GM21529 (cell line): ENCODE measurements at regions not wholly inside any gene's neighbourhood (a gene's known extent, or its start where the extent isn't known, plus 50 kb on each side); places are given as distances from the start of the nearest gene placed in this dataset.
A peak's percentile ranks its signal among the peaks of the same experiment; 100 is the strongest.
"Not testable (repeated sequence)": the region's sequence is repeated elsewhere in the genome, so short reads cannot be mapped to it uniquely, and the experiment has no call there.

Source experiments
- ATAC-seq: cut with Tn5 transposase; IDR thresholded peaks from one replicate; pipeline ENCODE4 v1.9.1; 2021; ENCODE audit not compliant: unreplicated experiment

DNA sequence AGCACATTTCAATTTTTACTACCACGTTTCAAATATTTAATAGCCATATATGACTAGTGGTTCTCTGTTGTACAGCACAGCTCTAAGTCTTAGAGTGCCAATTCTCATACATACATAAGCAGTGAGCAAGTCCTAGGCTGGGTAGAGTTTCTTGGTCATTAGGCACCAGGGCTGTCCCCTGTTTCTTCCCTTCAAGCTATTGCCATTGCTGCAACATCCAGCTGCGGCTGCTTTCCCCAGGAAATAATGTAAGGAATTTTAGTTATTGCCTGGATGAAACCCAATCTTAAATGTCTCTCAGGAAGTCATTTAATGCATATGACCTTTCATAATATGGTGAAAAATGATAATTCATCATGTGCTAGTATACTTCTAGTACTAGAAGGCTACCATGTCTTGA is 74.1 kb upstream of the PPP3CA start:
- ATAC-seq, result no peak

DNA sequence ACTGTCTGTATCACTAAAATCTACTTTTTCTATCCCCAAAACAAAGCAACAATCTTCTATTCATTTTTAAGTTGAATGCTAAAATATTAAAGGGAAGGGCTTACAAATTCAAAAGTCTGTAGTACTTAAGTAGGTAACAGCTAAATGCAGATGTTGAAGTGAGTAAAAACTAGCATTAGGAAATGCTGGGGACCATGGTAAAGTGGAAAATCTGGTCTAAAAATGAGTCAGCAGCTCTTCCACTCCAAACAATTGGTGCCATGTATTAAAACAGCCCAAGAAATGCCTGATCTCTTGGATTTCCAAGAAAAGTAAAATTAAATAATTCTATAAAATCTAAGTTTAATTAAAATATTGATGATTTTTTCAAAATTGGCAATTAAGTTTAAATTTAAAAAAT is 73.3 kb upstream of the PPP3CA start:
- no peak for ATAC-seq

DNA sequence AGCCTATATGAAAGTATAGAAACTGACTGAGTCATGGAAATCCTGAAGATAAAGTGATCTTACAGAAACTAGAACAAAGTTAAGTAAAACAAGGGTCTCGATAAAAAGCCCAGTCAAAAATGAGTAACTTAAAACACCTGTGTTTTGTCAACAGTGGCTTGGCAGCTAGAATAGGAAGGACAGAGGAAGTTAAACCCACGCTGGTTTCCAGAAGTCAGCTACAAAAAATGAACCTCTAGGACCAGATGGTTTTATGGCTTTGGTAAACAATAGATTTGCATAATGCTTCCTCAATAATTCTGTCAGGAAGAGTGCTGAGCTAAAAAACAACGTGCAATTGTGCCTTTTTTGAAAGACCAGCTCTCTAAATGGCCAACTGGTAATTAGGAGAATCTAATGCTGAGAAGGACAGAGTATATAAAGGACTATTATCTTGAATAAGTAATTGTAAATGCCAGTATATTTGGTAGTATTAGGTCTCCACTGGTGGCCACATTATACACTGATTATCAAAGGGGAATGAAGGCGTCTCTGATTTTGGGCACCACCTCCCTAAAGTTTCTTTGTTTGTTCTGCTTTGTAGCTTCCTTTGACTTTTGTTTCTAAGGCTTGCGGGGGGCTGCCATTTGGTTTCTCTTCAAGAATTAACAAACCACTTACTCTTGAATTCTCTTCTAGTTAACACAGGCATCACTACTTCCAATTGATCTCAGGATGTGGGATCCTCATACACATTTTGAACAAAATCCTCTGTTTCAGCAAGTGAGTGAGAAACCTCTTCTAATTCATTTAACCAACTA is 72.2 kb upstream of the PPP3CA start:
- peak; percentile 76 for ATAC-seq

GRCh38 chr4:101418466-101418865 is 71.1 kb upstream of the PPP3CA start:
- ATAC-seq, result no peak

DNA sequence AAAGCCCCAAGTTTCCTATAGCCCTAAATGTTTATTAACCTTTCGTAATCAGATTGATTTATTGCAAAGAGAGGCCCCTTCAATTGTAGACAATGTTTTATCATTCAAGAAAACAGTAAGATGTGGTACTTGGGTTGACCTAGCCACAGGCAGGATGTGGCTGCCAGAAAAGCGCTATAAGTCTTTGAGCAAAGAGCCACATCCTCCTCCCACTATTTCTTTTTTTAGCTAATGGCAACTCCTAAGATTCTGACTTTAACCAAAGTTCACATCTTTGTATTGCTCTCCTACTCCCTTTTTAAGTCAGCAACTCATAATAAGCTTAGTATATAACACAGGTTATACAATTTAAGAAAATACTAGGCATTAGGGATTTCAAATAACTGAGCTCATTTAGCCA is 70.7 kb upstream of the PPP3CA start:
- ATAC-seq, result peak; percentile 77

GRCh38 chr4:101417046-101417445 is 69.7 kb upstream of the PPP3CA start:
- ATAC-seq, result no peak

GRCh38 chr4:101415962-101416361 is 68.6 kb upstream of the PPP3CA start:
- ATAC-seq, result no peak

GRCh38 chr4:101414496-101414895 is 67.2 kb upstream of the PPP3CA start:
- no peak for ATAC-seq

- ATAC-seq, result no peak
These were observed 64.6 kb upstream of the PPP3CA start for GRCh38 chr4:101411926-101412325.

GRCh38 chr4:101411281-101411910 is 64.1 kb upstream of the PPP3CA start:
- ATAC-seq, result not testable (repeated sequence)

DNA sequence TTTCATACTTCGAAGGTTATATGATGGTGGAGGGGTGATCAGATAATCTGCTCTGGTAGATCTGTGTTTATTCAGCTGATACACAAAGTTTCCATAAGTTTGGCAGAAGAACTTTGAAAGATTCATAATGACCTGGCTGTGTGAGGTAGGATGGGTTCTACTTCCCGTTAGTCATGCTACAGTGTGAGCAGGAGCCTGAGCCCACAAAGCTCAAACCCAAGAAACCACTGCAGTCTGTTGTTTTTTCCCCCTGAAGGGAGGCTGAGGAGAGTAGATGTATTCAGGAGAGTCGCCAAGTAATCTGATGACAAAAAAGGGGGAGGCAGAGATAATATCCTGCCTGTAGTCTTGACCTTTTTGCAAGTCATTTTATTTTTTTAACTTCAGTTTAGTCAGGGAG is 52.8 kb upstream of the PPP3CA start:
- no peak for ATAC-seq

DNA sequence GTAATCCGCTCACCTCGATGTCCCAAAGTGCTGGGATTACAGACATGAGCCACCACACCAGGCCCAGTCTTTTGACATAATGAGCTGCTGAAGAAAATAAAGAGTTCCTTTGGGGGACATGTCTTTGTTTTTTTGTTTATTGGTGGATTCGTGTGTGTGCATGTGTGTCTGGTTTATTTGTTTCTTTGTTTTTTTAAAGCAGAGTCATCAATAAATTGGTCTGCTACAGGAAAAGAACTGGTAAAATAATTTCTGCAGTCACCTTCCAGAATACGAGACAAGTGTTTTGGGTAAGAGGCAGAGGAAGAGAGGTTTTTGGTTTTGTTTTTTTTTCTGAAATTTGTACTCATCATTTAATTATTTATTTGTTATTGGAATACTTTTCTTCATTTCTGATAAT is 51.5 kb upstream of the PPP3CA start:
- no peak for ATAC-seq
